ENCODE measurements at regions not wholly inside any gene's neighbourhood (a gene's known extent, or its start where the extent isn't known, plus 50 kb on each side); places are given as distances from the start of the nearest gene placed in this dataset.

DNA sequence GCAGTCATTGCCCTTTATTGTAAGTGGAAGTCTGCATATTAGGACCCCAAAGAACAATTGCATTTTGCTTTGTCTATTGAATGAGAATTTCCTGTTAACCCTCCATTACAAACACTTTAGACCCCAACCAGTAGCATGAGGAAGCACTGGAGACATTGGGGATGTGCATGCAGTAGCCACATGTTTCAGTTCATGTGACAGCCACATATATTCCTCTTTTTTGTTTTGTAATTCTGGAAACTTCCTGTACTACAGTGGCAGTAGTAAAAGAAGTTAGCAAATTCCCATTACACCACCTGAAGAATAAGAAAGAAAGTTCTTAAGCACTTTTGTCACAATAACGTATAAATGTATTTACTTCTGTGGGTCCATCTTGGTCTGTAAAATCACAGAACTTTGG is 281.1 kb upstream of the SLC14A2 start:
- TF ChIP-seq, protein P1, sequence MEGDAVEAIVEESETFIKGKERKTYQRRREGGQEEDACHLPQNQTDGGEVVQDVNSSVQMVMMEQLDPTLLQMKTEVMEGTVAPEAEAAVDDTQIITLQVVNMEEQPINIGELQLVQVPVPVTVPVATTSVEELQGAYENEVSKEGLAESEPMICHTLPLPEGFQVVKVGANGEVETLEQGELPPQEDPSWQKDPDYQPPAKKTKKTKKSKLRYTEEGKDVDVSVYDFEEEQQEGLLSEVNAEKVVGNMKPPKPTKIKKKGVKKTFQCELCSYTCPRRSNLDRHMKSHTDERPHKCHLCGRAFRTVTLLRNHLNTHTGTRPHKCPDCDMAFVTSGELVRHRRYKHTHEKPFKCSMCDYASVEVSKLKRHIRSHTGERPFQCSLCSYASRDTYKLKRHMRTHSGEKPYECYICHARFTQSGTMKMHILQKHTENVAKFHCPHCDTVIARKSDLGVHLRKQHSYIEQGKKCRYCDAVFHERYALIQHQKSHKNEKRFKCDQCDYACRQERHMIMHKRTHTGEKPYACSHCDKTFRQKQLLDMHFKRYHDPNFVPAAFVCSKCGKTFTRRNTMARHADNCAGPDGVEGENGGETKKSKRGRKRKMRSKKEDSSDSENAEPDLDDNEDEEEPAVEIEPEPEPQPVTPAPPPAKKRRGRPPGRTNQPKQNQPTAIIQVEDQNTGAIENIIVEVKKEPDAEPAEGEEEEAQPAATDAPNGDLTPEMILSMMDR (IDR thresholded peaks at IDR 0.05): no peak
- TF ChIP-seq POLR2A (IDR thresholded peaks at IDR 0.05): no peak
